ENCODE measurements at regions not wholly inside any gene's neighbourhood (a gene's known extent, or its start where the extent isn't known, plus 50 kb on each side); places are given as distances from the start of the nearest gene placed in this dataset.

GRCh38 chr2:198483051-198483450 lies 678.7 kb downstream of the PLCL1 start:
- TF ChIP-seq ZNF10 (tag by site-specific recombination; IDR thresholded peaks at IDR 0.05) (no peak), ZNF544 (tag by site-specific recombination; IDR thresholded peaks at IDR 0.05) (no peak), CTCF (tag by site-specific recombination; IDR thresholded peaks at IDR 0.05) (no peak), ZNF140 (tag by site-specific recombination; IDR thresholded peaks at IDR 0.05) (no peak), ZNF292 (tag by site-specific recombination; IDR thresholded peaks at IDR 0.05; ENCODE audit: borderline replicate concordance, low read depth) (no peak), ZBTB17 (tag by site-specific recombination; IDR thresholded peaks at IDR 0.05) (no peak), YY1 (tag by site-specific recombination; IDR thresholded peaks at IDR 0.05) (no peak)
